Psoas muscle (tissue), 7 donors: ENCODE measurements at regions not wholly inside any gene's neighbourhood (a gene's known extent, or its start where the extent isn't known, plus 50 kb on each side); places are given as distances from the start of the nearest gene placed in this dataset.

Source experiments
- ATAC-seq, 4 donors: fragments of 200-7000 bp; cut with Tn5 transposase; one replicate each; pipeline ENCODE4 v1.9.1; 2020; ENCODE audit warnings: moderate library complexity in 3 of 4, mild to moderate bottlenecking in 2 of 4
- DNase-seq, 2 donors: peaks; one replicate each; pipeline ENCODE4 v3.0.0-alpha.2; 2020
- H3K27ac ChIP-seq: fragments of 200-600 bp; one replicate; pipeline ENCODE4 v1.8.0; 2022
- H3K27me3 ChIP-seq, 3 donors: fragments of 200-600 bp in 1 of 3; one replicate each; pipeline versions ENCODE4 v1.6.1 to v1.8.0; 2013 to 2022; ENCODE audit warnings: low read length in 2 of 3, mild to moderate bottlenecking in 2 of 3, moderate library complexity in 1 of 3; ENCODE audit not compliant: insufficient read depth in 3 of 3
- H3K36me3 ChIP-seq, 2 donors: fragments of 200-600 bp in 1 of 2; one replicate each; pipeline versions ENCODE4 v1.6.1 to v1.8.0; 2013 to 2022; ENCODE audit warnings: low read depth in 1 of 2, mild to moderate bottlenecking in 1 of 2, moderate library complexity in 1 of 2; ENCODE audit not compliant: insufficient read depth in 1 of 2
- H3K4me1 ChIP-seq: fragments of 200-600 bp; one replicate; pipeline ENCODE4 v1.8.0; 2022
- H3K4me3 ChIP-seq: fragments of 200-600 bp; one replicate; pipeline ENCODE4 v1.8.0; 2022; ENCODE audit warnings: mild to moderate bottlenecking
- H3K9me3 ChIP-seq: fragments of 200-600 bp; one replicate; pipeline ENCODE4 v1.8.0; 2022
- WGBS, 3 donors: extraction: QIAGEN DNeasy Blood & Tissue Kit; methylation state at CpG; one replicate each; pipeline versions ENCODE4 v1.1.6 to v1.1.7; 2013; 5-methylcytosine and 5-hydroxymethylcytosine counted together
- intact Hi-C, 2 donors: fragments of 100-400 bp; cut with DNase I; formaldehyde crosslinking; loops; one replicate each; pipeline versions ENCODE4 v1.11.0 to v1.14.2; 2022
- TF ChIP-seq, protein P1 (sequence below): fragments of 200-600 bp; IDR thresholded peaks from one replicate; pipeline ENCODE4 v1.8.0; 2022; ENCODE audit warnings: antibody characterized with exemption
- donor health status: healthy with polysubstance abuse.
- donor health status: DM: no; HTN: no; CAD: no; lungs with moderate emphysema.
- donor health status: Bipolar disorder and iron deficiency.
- donor health status: healthy.
- donor health status: DM: yes; HTN: yes; CAD: no.
- donor health status: DM: no; HTN: no; CAD: no.
- donor health status: DM: yes; HTN: yes; CAD: no.

DNA sequence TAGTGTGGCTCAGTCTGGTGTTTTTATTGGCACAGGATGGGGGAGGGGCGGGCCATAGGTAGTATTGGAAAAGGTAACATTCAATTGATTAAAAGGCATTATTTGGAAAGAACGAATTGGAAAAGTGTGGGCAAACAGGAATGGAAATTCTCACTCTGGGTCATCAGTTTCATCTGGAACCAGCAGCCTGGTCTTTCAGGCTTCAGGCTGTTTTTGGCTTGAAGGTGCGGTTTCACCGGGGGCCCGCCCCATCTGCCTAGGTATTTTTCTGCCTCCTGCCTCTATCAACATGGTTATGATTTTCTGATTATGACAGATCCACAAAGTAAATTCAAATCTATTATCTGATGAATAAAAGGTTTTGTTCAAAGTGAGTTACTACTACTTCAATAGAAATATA, 59.5 kb upstream of the CD28 start:
- intact Hi-C loops = no loop called here
- no peaks in the 10 kb centered on the region for H3K9me3 ChIP-seq
- no peak overlapping the region for H3K27ac ChIP-seq
- ATAC-seq = no peak
- no peak for DNase-seq
- H3K4me3 ChIP-seq = no peak overlapping the region
- TF ChIP-seq, protein P1, sequence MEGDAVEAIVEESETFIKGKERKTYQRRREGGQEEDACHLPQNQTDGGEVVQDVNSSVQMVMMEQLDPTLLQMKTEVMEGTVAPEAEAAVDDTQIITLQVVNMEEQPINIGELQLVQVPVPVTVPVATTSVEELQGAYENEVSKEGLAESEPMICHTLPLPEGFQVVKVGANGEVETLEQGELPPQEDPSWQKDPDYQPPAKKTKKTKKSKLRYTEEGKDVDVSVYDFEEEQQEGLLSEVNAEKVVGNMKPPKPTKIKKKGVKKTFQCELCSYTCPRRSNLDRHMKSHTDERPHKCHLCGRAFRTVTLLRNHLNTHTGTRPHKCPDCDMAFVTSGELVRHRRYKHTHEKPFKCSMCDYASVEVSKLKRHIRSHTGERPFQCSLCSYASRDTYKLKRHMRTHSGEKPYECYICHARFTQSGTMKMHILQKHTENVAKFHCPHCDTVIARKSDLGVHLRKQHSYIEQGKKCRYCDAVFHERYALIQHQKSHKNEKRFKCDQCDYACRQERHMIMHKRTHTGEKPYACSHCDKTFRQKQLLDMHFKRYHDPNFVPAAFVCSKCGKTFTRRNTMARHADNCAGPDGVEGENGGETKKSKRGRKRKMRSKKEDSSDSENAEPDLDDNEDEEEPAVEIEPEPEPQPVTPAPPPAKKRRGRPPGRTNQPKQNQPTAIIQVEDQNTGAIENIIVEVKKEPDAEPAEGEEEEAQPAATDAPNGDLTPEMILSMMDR = no peak
- H3K36me3 ChIP-seq = no peaks in the 10 kb centered on the region
- H3K27me3 ChIP-seq = no peaks in the 10 kb centered on the region
- H3K4me1 ChIP-seq = peaks cover 27% of the 10 kb centered on the region
- WGBS, 3 donors = 92 to 94% (median 93%) methylated on average over 5 of the region's 5 CpGs

DNA sequence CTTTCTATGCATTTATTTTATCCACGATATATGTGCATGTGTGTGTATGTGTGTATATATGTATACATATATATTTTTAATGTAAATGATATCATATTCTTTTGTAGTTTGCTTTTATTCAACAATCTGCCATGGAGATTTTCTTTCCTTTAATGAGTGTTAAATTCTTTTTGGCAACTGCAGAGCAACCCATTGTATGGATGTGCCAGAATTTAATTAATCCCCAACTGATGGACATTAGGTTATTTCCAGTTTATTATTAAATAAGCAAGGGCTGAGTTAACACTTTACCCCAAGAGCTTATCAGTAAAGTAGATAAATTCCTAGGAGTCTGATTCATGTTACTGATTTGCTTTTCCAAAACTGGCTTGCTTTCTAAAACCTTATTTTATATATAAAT, 58.9 kb upstream of the CD28 start:
- intact Hi-C loops = no loop called here
- DNase-seq (no peak), ATAC-seq (no peak)
- TF ChIP-seq, protein P1 = no peak
- Histone ChIP-seq H3K36me3 (no peaks in the 10 kb centered on the region), H3K4me3 (no peak overlapping the region), H3K27me3 (no peaks in the 10 kb centered on the region), H3K4me1 (peaks cover 27% of the 10 kb centered on the region), H3K27ac (no peak overlapping the region), H3K9me3 (no peaks in the 10 kb centered on the region)
- 88 to 96% (median 92%) methylated on average over 1 of the region's 1 CpG for WGBS, 3 donors

DNA sequence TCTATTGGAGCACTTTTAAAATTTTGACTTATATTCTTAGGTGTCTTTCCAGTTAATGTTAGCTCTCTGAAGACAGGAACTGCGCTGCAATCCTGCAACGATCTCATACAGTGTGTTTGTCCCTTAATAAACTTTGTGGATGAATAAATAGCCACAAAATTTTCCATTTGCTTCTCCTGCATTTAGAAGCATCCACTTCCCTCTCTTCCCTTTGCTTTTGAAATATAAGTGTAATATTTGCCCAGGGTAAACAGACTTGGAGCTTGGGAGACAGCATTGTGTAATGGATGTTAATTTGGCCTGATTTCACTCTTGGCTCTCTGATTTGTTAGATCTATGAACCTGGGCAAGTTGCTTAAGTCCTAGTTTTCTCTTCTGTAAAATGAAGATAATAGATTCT, 58.2 kb upstream of the CD28 start:
- Histone ChIP-seq H3K36me3 (no peaks in the 10 kb centered on the region), H3K27me3 (no peaks in the 10 kb centered on the region), H3K9me3 (no peaks in the 10 kb centered on the region), H3K27ac (peak overlapping the region; percentile 12), H3K4me1 (peaks cover 27% of the 10 kb centered on the region), H3K4me3 (no peak overlapping the region)
- ATAC-seq (no peak), DNase-seq (no peak)
- 46 to 55% (median 49%) methylated on average over 2 of the region's 2 CpGs for WGBS, 3 donors
- intact Hi-C loops = no loop called here
- TF ChIP-seq, protein P1 = no peak

DNA sequence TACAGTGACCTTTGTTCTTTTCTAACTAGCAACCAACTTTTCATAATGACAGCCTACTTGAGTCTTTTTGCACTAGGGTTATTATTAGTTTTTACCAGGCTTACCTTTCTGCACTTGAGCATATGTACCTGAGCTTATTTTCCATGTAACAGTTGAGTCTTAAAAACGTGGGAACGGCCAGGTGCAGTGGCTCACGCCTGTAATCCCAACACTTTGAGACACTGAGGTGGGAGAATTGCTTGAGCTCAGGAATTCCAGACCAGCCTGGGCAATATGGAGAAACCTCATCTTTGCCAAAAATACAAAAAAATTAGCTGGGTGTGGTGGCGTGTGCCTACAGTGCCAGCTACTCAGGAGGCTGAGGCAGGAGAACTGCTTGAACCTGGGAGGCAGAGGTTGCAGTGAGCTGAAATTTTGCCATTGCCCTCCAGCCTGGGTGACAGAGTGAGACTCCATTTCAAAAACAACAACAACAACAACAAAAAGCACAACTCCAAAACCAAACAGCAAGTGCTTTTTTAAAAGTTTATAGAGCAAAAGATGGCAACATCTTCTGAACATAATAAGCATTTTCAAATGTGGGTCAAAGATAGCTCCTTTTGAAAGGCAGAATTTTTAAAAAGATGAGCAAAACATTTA, 57.1 kb upstream of the CD28 start:
- Histone ChIP-seq H3K4me1 (peaks cover 27% of the 10 kb centered on the region), H3K36me3 (no peaks in the 10 kb centered on the region), H3K9me3 (no peaks in the 10 kb centered on the region), H3K27ac (peak overlapping the region; percentile 27), H3K4me3 (no peak overlapping the region), H3K27me3 (no peaks in the 10 kb centered on the region)
- intact Hi-C loops = no loop called here
- TF ChIP-seq, protein P1 = no peak
- DNase-seq (no peak), ATAC-seq (no peak)
- 83 to 90% (median 89%) methylated on average over 4 of the region's 4 CpGs for WGBS, 3 donors
